NCI-H146 (cell line): ENCODE measurements at regions not wholly inside any gene's neighbourhood (a gene's known extent, or its start where the extent isn't known, plus 50 kb on each side); places are given as distances from the start of the nearest gene placed in this dataset.

Experiments
- DNase-seq: peaks from one replicate; lab custom pipeline; 2025; lab: John Stamatoyannopoulos, UW

- no peak for DNase-seq
These were observed 422.1 kb downstream of the EPM2A start for GRCh38 chr6:145313041-145313855.

- no peak for DNase-seq
These were observed 419.2 kb downstream of the EPM2A start for GRCh38 chr6:145315982-145316600.

DNA sequence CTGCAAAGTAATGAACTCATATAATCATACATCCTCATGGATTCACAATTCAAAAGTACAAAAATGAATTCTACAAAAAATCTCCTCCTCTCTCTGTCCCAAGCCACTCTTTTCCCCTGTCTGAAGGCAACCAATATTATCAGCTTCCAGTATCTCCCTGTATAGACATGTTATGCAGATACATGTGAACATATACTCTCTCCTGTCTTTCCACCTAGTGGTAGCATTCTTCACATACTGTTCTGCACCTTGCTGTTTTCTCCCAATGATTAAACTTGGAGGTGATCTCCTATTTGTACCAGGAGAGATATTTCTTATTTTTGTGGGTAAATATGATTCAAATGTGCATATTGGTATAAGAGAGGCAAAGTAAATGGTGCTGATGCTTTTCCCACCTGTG, 416.4 kb downstream of the EPM2A start:
- DNase-seq: no peak

DNA sequence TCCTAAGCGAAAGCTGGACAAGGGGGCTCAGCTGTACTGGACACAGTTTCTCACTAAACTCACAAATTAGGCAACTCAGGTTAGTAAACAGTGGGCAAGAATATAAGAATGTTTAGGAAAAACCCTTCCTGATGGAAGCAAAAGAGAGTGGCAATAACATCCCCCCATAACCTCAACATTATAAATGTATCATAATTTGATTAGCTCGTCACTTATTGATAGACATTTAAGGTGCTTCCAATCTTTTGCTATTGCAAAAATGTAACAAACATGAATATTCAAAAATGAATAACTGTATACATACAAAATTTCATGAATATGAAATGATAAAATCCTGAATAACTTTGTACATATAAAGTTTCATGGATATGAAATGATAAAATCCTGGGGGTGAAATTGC, 415.7 kb downstream of the EPM2A start:
- no peak for DNase-seq

DNA sequence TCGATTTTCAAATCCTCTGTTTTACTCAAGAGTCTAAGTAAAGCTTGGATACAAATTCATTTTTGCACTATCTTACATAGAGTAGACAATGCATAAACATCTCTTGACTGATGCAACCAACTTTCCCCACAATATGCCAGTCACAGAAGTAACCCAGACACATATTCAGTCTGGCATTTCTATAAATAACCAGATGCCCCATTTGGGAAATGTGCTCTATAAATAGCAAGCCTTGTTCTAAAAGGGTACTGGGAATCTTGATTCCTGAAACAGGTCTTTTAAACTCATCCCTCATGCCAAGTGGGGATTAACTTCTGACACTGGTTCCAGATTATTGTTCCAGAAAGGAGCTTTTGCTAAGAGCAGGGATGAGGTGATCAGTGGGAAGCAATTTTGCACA, 411.7 kb downstream of the EPM2A start:
- no peak for DNase-seq

DNA sequence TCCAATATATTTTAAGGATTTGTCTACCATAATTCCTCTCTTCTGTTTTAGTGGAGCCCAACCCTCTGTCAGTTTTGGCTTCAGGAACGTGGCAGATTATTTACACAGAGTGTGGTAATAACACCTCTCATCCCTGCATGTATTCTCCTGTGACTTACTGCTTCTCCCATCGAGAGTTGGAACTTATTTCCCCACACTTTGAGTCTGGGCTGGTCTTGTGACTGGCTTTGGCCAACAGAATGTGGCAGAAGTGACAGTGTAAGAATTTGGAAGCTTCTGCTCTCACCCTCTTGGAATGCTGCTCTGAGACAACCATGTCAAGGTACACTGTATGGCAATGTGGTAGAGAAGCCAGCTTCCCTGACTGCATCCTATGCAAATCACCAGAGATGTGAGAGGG, 407.7 kb downstream of the EPM2A start:
- no peak for DNase-seq

DNA sequence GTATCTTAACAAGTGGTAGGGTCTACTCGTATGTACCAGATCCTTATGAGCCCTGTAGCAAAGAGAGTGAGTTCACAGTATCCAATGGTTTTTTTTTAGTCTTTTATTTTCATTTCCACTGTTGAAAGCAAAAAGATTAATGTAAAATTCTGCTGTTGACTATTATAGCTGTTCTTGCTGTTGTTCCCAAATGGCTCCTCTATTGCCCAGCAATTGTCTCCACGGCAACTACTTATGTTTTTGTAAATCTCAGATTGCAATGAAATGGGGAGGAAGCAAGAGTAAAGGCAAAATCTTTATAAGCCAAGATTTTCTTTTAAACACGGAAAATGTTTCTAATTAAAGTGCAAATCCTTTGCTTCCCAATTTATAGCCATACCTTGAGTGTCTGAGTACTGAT, 406.1 kb downstream of the EPM2A start:
- DNase-seq: no peak

DNA sequence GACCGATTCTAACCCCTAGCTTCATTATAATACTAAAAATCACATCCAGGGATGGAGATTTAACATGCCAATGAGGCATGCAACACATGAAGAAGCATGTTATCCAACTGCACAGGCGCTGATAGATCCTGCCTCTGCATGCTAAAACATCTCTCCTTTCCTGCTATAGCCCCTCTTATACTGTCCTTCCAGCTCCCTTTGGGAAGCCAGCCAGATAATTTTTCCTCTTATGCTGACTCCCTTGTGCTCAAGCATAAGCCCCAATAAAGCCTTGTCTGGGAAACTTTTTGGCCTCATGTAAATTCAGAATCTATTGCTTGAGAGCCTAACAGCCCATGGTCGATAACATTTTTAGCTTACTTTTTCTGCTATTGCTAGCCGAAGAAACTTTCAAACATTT, 404.3 kb downstream of the EPM2A start:
- DNase-seq: no peak

DNA sequence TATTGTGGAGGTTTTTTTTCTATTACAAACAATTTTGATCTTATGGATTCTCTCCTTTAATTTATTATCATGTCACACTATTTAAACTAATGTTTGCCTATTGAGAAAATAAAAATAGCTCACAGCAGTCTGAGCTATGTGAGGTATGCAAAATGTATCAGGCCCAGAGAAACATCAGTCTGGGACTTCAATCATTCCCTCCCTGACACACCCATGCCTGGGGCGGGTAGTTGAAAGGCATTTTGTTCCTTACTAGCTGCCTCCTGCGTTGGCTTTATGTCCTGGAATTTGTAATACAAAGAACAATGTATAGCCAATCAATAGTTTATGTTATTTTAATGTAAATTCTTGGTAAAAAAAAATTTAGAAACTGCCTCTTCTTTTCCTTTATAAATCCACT, 403.3 kb downstream of the EPM2A start:
- DNase-seq: no peak

DNA sequence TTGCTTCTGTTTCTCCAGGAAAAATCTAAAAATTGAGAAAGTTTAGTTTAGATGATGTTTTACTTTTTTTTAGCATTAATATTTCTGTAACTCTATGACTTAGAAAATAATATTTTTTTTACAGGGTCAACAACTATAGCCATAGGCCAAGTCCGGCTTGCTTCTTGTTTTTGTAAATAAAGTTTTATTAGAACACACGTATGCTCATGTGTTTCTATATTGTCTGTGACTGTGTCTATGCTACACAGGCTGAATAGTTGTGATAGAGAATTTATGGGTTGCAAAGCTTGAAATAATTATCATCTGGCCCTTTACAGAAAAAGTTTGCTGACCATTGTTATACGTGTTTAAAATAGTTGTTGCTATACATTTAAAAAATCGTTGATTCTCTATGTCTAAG, 399.2 kb downstream of the EPM2A start:
- no peak for DNase-seq

DNA sequence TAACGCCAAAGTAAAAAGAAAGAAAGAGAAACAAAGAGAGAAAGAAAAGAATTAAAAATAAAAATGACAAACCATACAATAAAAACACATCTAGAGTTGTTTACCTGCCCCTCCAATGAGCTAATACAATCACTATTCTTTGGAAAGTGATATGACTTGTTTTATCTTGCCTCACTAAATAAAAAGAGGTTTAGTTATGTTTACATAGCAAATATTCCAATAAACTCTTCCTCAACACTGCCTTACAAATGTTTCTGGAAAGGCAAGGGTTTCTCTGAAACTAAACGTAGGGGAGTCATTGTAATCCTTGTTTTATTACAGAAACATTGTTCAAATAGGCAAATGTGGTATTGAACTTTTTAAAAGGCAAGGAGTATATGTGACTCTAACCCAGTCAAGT, 396.2 kb downstream of the EPM2A start:
- DNase-seq: no peak

GRCh38 chr6:145340256-145340655, 395.1 kb downstream of the EPM2A start:
- no peak for DNase-seq

- no peak for DNase-seq
These were observed 390.2 kb downstream of the EPM2A start for GRCh38 chr6:145345094-145345493.

DNA sequence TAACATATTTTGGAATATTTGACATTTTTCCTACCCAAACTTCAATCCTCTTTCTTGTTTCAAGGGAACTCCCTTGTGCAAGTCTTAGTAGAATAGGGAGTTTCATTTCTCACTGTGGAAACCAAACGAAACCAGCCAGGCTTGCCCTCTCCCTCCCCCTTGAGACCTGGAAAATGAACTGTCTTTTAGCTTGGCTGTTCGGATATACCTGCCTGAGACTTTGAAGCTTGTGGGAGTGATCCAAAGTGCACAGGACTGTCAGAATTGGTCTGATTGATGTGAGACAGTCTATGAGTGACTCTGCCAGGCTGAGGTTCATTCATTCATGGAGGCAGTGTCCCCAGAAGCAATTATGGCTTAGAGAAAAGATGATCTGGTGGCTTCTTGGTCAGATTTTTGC, 388.1 kb downstream of the EPM2A start:
- no peak for DNase-seq

GRCh38 chr6:145349950-145350510, 385.3 kb downstream of the EPM2A start:
- DNase-seq: no peak

- no peak for DNase-seq
These were observed 384.4 kb downstream of the EPM2A start for GRCh38 chr6:145350928-145351327.

- no peak for DNase-seq
These were observed 382.8 kb downstream of the EPM2A start for GRCh38 chr6:145352382-145353080.

GRCh38 chr6:145360865-145361264, 374.5 kb downstream of the EPM2A start:
- DNase-seq: no peak

GRCh38 chr6:145367149-145367548, 368.2 kb downstream of the EPM2A start:
- DNase-seq: no peak

- DNase-seq: no peak
These were observed 367.2 kb downstream of the EPM2A start for GRCh38 chr6:145368075-145368474.

GRCh38 chr6:145370559-145370958, 364.8 kb downstream of the EPM2A start:
- no peak for DNase-seq

GRCh38 chr6:145372671-145373151, 362.6 kb downstream of the EPM2A start:
- no peak for DNase-seq

DNA sequence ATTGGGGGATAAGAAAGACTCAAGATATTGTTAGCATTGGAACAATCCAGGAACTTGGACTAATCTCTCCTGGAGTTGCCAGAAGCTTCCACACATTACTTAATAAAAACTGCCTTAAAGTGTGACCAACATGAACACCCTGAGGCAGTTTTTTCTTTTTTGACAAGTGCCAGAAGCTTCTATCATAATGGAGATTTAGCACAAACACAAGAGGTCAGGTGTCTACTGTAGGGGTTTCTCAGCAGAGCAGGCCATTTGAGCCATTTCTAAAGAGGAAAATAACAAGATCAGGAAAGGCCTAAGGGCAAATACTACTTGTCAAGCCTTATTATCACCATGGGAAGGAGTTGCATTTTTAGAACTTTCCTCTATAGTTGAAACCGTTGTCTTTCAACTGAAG, 361.5 kb downstream of the EPM2A start:
- DNase-seq: no peak
